SK-N-SH (cell line): ENCODE measurements at regions not wholly inside any gene's neighbourhood (a gene's known extent, or its start where the extent isn't known, plus 50 kb on each side); places are given as distances from the start of the nearest gene placed in this dataset.

Experiments
- CTCF ChIA-PET: fragments of 300-600, 350-600 bp; formaldehyde crosslinking; extraction: SDS; loops from one replicate; lab custom pipeline; 2021; lab: Yijun Ruan, JAX
- POLR2A ChIA-PET: fragments of 350-600 bp; sonication (Branson Sonifier 250); formaldehyde crosslinking; extraction: SDS; loops from one replicate; lab custom pipeline; 2020; ENCODE audit warnings: antibody characterized with exemption, inconsistent platforms; lab: Yijun Ruan, JAX
- DNase-seq: peaks from one replicate; pipeline ENCODE4 v3.0.0; 2012
- H2AFZ ChIP-seq: fragments of 200-600 bp; sonication (generic); 2 replicates; pipeline ENCODE4 v1.8.1; 2016; ENCODE audit warnings: antibody characterized with exemption, mild to moderate bottlenecking, low read depth
- H3F3A ChIP-seq: fragments of 200-600 bp; sonication (generic); replicated peaks from 2 replicates; pipeline ENCODE3; 2016; ENCODE audit warnings: antibody characterized with exemption, mild to moderate bottlenecking; ENCODE audit not compliant: insufficient read depth
- H3K27ac ChIP-seq, 2 experiments: fragments of 200-500 bp in 1 of 2; fragments of 200-600 bp in 1 of 2; sonication (Bioruptor generic) in 1 of 2; sonication (generic), shearing (Covaris generic) in 1 of 2; 2 replicates each; pipeline versions ENCODE4 v1.5.1 to v1.6.1; 2014 to 2016; ENCODE audit warnings: low read depth in 2 of 2, inconsistent platforms in 1 of 2, low read length in 1 of 2, mild to moderate bottlenecking in 1 of 2, mixed read lengths in 1 of 2
- H3K27me3 ChIP-seq: fragments of 200-600 bp; sonication (generic), shearing (Covaris generic); 2 replicates; pipeline ENCODE4 v1.6.1; 2016; ENCODE audit warnings: mixed run types; ENCODE audit not compliant: insufficient read depth
- H3K36me3 ChIP-seq, 2 experiments: fragments of 200-500 bp in 1 of 2; fragments of 200-600 bp in 1 of 2; sonication (Bioruptor generic) in 1 of 2; sonication (generic) in 1 of 2; replicated peaks in 1 of 2; 2 replicates each; pipeline versions ENCODE3 to v1.5.1; 2014 to 2016; ENCODE audit warnings: low read length in 1 of 2, mild to moderate bottlenecking in 1 of 2; ENCODE audit not compliant: insufficient read depth in 2 of 2, control insufficient read depth in 1 of 2
- H3K4me1 ChIP-seq, 2 experiments: fragments of 200-500 bp in 1 of 2; fragments of 200-600 bp in 1 of 2; sonication (Bioruptor generic) in 1 of 2; sonication (generic), shearing (Covaris generic) in 1 of 2; 2 replicates each; pipeline versions ENCODE4 v1.5.1 to v1.6.1; 2014 to 2016; ENCODE audit warnings: low read depth in 1 of 2, low read length in 1 of 2, mixed run types in 1 of 2; ENCODE audit not compliant: insufficient read depth in 2 of 2, control insufficient read depth in 1 of 2
- H3K4me2 ChIP-seq: fragments of 200-600 bp; sonication (generic), shearing (Covaris generic); 2 replicates; pipeline ENCODE4 v1.6.1; 2017; ENCODE audit warnings: mixed run types
- H3K4me3 ChIP-seq, 2 experiments: fragments of 200-500 bp in 1 of 2; fragments of 200-600 bp in 1 of 2; sonication (Bioruptor generic) in 1 of 2; sonication (generic), shearing (Covaris generic) in 1 of 2; 2 replicates each; pipeline versions ENCODE4 v1.5.1 to v1.8.1; 2014 to 2016; ENCODE audit warnings: low read depth in 2 of 2, inconsistent platforms in 1 of 2, low read length in 1 of 2, mild to moderate bottlenecking in 1 of 2, mixed read lengths in 1 of 2, moderate library complexity in 1 of 2
- H3K79me2 ChIP-seq: fragments of 200-600 bp; sonication (generic); 2 replicates; pipeline ENCODE4 v1.8.1; 2017; ENCODE audit warnings: mild to moderate bottlenecking; ENCODE audit not compliant: insufficient read depth
- H3K9ac ChIP-seq: fragments of 200-600 bp; sonication (generic); 2 replicates; pipeline ENCODE4 v1.6.1; 2017; ENCODE audit warnings: mixed run types
- H3K9me2 ChIP-seq: fragments of 200-600 bp; sonication (generic); 2 replicates; pipeline ENCODE4 v1.6.1; 2017; ENCODE audit warnings: mixed run types
- H3K9me3 ChIP-seq: fragments of 200-600 bp; sonication (generic); 2 replicates; pipeline ENCODE4 v1.6.1; 2017; ENCODE audit warnings: mixed run types, mild to moderate bottlenecking, moderate library complexity
- H4K20me1 ChIP-seq: fragments of 200-600 bp; sonication (generic); 2 replicates; pipeline ENCODE4 v1.6.1; 2017; ENCODE audit warnings: mild to moderate bottlenecking, mixed run types; ENCODE audit not compliant: insufficient read depth
- CHD2 ChIP-seq: fragments of 150-350 bp; IDR thresholded peaks from 2 replicates; pipeline ENCODE4 v1.6.1; 2018; ENCODE audit warnings: low read length; ENCODE audit not compliant: partially characterized antibody
- CTCF ChIP-seq: fragments of 200-600 bp; sonication (generic); IDR thresholded peaks from 2 replicates; pipeline ENCODE4 v1.6.1; 2017; ENCODE audit warnings: antibody characterized with exemption, mild to moderate bottlenecking, moderate library complexity
- ELF1 ChIP-seq: IDR thresholded peaks from 2 replicates; pipeline ENCODE4 v1.4.0; 2012
- FOSL2 ChIP-seq: IDR thresholded peaks from 2 replicates; pipeline ENCODE4 v1.4.0; 2012; ENCODE audit warnings: low read depth, mild to moderate bottlenecking, moderate library complexity, borderline replicate concordance
- MAX ChIP-seq: IDR thresholded peaks from 2 replicates; pipeline ENCODE4 v1.4.0; 2012; ENCODE audit warnings: low read depth
- MEF2A ChIP-seq: IDR thresholded peaks from 2 replicates; pipeline ENCODE4 v1.4.0; 2012; ENCODE audit warnings: low read depth, borderline replicate concordance
- MXI1 ChIP-seq: IDR thresholded peaks from 2 replicates; pipeline ENCODE4 v1.6.1; 2012; ENCODE audit warnings: mild to moderate bottlenecking, low read depth, low read length, improper control_type of control experiment
- NFIC ChIP-seq: IDR thresholded peaks from 2 replicates; pipeline ENCODE4 v1.4.0; 2012; ENCODE audit warnings: borderline replicate concordance
- NRF1 ChIP-seq: IDR thresholded peaks from 2 replicates; pipeline ENCODE4 v1.6.1; 2012; ENCODE audit warnings: low read depth, mild to moderate bottlenecking, low read length
- PBX3 ChIP-seq: IDR thresholded peaks from 2 replicates; pipeline ENCODE4; 2012
- POLR2AphosphoS5 ChIP-seq: IDR thresholded peaks from 2 replicates; pipeline ENCODE4 v1.6.1; 2012; ENCODE audit warnings: low read depth, low read length
- RCOR1 ChIP-seq: fragments of 150-350 bp; IDR thresholded peaks from 2 replicates; pipeline ENCODE4 v1.6.1; 2017; ENCODE audit warnings: antibody characterized with exemption, low read length
- RXRA ChIP-seq: IDR thresholded peaks from 2 replicates; pipeline ENCODE4 v1.4.0; 2012; ENCODE audit warnings: low read depth, mild to moderate bottlenecking, borderline replicate concordance
- SMC3 ChIP-seq: IDR thresholded peaks from 2 replicates; pipeline ENCODE4 v1.6.1; 2012; ENCODE audit warnings: low read depth, low read length, improper control_type of control experiment
- TAF1 ChIP-seq: IDR thresholded peaks from 2 replicates; pipeline ENCODE4 v1.6.1; 2012; ENCODE audit warnings: low read depth, mild to moderate bottlenecking, low read length, moderate library complexity, borderline replicate concordance
- TEAD4 ChIP-seq: IDR thresholded peaks from 2 replicates; pipeline ENCODE4 v1.4.0; 2012; ENCODE audit warnings: mild to moderate bottlenecking, borderline replicate concordance; ENCODE audit not compliant: insufficient read depth
- USF1 ChIP-seq: IDR thresholded peaks from 2 replicates; pipeline ENCODE4 v1.4.0; 2012; ENCODE audit warnings: low read depth, borderline replicate concordance
- YY1 ChIP-seq: IDR thresholded peaks from 2 replicates; pipeline ENCODE4 v1.4.0; 2012; ENCODE audit warnings: low read depth, mild to moderate bottlenecking
- ZBTB33 ChIP-seq: IDR thresholded peaks from 2 replicates; pipeline ENCODE4 v1.4.0; 2012; ENCODE audit warnings: low read depth, borderline replicate concordance
- WGBS: methylation state at CpG from one replicate; pipeline ENCODE4 v1.1.6; 2017; ENCODE audit warnings: low lambda C conversion rate; 5-methylcytosine and 5-hydroxymethylcytosine counted together

GRCh38 chr9:28209130-28209529, 635.8 kb upstream of the C9orf72 start:
- Histone ChIP-seq H3K9ac (no peak overlapping the region), H3K27ac (no peak overlapping the region; a peak in 1 of 4 replicates), H3K27me3 (no peaks in the 10 kb centered on the region), H2AFZ (no peak overlapping the region), H3K9me3 (no peaks in the 10 kb centered on the region), H3K36me3 (no peaks in the 10 kb centered on the region), H3K4me2 (no peak overlapping the region), H3K4me1 (peaks cover 3 to 10% of the 10 kb centered on the region in 2 experiments; a peak in 2 of 4 replicates), H3K9me2 (no peaks in the 10 kb centered on the region), H3F3A (peaks cover 11% of the 10 kb centered on the region), H4K20me1 (peaks cover 3% of the 10 kb centered on the region; the same call in 1 of the 2 replicates), H3K79me2 (no peaks in the 10 kb centered on the region; the same call in 1 of the 2 replicates), H3K4me3 (no peak overlapping the region)
- POLR2A ChIA-PET: no interaction called here
- no peak for DNase-seq
- TF ChIP-seq CTCF (no peak), RXRA (no peak), ZBTB33 (no peak), ELF1 (no peak), RCOR1 (no peak), PBX3 (no peak), NRF1 (no peak), TAF1 (no peak), NFIC (no peak), YY1 (no peak), CHD2 (no peak), FOSL2 (no peak), USF1 (no peak), MAX (no peak), MEF2A (no peak), POLR2AphosphoS5 (no peak), TEAD4 (no peak), SMC3 (no peak), MXI1 (no peak)
- CTCF ChIA-PET: interaction anchor here (0.8 kb wide), 1 partner anchor 9 kb away, joined by 3 read pairs; no protein-coding TSS in a partner anchor
- 90% methylated on average over 3 of the region's 3 CpGs for WGBS
